Stimulated activated CD8-positive, alpha-beta memory T cell treated with anti-CD3 and anti-CD28 coated beads, Interleukin-2, amount 100 ng/mL, for 1 hour (primary cell): ENCODE measurements at regions not wholly inside any gene's neighbourhood (a gene's known extent, or its start where the extent isn't known, plus 50 kb on each side); places are given as distances from the start of the nearest gene placed in this dataset.

Experiments
- DNase-seq, 2 donors: peaks; one replicate each; pipeline ENCODE4 v3.0.0-alpha.2; 2020; ENCODE audit warnings: low read depth in 2 of 2

DNA sequence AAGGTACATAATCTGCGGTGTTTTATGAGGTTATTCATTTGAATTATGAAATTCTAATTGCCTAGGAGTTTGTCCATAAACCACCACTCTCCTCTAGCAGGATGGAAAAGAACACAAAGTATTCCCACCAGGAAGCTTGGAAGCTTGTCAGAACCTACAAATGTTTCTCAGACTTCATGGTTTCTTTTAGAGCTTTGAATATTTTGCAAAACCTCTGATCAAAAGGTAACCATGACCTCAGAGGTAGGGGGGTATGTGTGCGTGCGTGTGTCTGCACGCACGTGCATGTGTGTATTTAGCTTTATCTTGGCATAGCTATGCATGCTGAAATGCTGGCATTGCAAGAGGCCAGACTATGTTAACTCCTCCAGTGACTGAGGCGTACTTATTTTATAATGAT, 847.0 kb downstream of the TLE1 start:
- no peak for DNase-seq

DNA sequence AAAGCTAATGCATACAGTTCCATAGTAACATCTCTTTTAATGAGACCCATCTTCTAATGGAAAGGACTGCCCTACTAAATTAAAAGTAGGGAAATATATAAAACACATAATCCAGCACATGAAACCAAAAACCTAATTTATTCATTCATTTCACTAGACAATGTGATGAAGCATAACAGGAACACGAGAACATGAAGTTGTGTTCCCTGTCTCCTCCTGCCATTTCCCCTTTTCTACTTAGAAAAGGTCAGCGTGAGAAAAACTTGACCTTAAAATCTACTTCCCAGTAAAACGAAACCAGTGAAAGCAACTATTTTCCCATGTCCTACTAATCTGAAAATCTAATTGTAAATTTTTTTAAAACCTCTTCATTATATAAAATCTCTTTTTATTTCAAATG, 847.5 kb downstream of the TLE1 start:
- no peak for DNase-seq

DNA sequence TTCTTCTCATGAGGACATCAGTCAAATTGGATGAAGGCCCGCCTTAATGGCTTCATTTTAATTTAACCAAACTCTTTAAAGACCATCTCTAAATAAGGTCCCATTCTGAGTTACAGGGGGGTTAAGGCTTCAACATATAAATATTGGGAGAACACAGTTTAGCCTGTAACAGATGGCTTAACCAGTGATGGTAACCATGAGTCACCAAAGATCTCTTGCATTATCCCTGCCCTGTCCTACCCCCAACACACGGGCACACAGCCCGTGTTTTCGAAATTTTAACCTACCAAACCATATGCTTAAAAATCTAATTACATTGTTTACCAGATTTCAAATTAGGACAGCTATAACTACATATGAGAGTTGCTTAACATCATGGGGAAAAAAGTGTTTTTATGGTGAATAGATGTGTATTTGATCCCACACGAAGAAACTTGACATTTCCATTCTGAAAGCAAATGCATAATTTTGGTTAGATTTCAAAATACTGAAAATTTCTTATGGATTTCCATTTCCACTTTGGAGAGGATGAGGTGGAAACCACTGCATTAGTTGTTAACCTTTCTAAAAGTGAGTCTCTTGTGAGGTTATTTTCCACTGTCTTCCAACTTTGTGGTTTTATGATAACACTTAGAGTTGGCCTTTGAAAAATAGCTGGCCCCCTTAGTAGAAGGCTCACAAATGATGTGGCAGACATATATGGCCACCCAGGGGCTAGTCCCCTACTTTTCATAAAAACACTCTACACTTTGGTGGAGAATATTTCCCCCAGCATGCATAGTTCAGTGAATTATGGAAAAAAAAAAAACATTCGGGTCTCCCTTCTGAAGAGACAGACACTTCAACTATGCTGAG, 849.3 kb downstream of the TLE1 start:
- DNase-seq, result no peak

DNA sequence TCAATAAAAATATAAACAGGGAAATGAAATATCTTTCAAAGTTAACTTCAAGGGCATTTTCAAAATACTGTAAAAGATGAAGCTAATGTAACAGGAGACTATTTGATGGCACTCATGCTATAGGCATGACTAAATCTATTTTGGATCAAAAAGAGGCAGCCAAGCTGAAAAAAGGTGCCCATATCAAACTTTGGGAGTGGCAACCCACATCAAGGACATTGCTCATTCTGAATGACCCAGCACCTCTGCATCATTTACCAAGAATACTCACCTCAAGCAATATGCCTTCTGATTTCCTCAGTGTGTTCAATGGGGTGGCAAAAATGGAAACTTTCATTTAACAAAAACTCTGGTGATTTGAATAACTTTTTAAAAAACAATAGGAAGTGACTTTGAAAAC, 853.3 kb downstream of the TLE1 start:
- DNase-seq, result no peak

DNA sequence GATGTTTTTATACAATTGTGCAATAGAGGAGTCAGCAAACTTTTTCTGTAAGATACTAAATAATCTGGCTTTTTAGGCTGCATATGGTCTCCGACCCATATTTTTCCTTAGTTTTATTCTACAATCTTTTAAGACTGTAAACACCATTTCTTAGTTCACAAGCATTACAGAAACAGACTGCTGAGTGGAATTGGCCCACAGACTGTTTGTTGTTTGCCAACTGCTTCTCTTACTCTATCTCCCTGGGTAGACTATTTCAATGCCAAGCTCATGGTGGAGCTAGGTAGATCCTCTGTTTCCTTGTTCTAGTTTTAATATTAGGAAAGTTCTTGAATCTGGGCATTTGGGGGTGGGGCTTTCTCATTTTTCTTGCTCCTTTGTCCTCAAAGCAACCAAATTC, 857.6 kb downstream of the TLE1 start:
- DNase-seq, result no peak

DNA sequence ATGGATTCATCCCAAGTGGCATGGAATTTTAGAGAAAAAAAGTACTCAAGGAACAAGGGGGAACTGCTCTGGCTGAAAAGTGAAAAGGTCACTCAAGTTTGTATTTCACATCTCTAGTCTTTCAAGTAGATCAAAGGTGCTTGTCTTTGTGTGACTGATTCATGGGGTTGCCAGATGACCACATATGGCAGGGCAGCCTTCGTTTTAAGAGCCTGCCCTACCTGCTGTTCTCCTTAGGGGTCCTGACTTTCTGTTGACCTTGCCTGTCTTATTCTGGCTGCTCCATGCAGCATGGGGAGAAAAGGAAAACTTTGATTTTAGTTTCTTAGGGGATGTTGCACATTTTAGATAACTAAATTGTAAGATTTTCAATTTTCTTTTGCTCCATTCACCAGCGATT, 877.7 kb downstream of the TLE1 start:
- no peak for DNase-seq

DNA sequence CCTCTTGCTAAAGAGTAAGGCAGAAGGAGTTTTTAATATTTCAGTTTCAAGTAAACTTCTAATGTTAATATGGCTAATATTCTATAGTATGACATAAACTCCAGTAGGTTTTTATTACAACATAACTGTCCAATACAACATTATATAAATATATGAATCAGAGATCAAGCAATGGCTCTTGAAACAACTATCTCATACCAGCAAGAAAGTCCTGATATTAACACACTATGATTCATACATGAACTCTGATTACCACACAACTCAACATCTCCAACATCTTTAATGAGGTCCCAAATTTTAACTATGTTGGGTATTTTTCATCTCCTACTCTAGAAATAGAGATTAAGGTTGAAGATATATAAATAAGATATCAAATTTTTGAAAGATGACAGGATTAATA, 878.3 kb downstream of the TLE1 start:
- no peak for DNase-seq

DNA sequence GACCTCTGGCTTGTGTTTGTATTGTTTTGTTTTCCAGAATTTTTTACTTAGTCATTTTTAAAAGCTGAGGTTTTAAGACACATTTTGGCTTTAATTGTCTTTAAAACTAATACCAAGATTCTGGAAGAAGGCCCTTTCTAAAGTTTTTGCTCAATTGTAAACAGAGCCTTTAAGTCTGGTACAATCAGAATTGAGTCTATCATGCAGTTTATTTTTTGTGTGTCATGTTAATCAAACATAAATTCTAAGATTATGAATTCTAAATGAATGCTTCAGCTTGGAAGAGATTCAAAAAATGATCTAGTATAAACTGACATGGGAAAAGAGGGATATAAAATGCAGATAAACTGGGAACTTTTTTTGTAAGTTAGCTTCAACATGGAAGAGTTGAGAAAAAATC, 882.7 kb downstream of the TLE1 start:
- DNase-seq, result no peak

DNA sequence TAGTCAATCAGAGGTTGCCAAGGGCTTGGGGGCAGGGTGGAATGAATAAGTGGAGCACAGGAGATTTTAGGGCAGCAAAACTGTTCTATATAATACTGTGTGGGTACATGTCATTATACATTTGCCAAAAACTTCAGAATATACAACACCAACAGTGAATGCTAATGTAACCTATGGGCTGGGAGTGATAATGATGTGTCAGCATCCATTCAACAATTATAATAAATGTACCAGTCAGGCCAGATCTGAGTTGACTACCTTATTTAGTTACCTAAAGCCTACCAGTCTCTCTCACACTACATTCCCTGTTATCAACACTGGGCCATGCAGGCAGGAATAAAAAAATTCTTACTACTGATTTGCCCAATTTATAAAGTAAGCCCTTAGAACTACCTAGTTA, 884.5 kb downstream of the TLE1 start:
- no peak for DNase-seq

DNA sequence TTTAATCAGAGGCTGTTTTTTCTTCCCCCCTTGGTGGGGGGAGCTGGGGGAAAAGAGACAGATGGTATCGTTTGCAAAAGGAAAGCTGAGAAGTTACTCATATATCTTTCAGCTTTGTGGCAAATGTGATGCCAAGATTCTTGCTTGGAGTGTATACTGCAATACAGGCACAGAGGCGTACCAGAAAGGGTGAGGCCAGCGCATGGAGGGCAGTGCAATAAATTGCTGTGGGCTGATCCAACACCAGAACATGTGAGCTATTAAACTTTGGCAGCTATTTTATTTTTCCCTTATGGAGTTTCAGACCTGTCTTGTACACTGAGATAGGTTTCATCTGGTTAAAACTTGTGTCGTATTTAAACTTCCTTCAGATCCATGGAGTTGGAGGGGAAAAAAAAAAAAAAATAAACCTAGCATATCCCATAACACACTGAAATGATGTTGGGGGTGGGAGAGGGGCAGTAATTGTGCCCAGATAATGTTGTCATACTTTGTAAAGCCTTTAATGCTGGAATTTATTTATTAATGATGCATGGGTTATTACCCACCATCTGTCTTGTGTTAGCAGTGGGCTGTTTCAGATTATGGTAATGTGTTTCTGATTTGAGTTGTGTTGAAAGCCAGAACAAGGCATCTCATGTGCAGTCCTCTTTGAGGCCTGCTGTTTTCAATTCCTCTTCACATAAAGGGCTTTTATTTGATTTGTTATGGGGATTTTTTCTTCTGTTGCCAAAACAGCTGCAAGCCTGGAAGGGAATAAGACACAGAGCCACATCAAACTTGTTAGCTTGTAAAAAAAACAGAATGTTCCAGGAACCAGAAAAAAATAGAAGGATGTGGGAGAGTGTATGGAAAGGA, 891.3 kb downstream of the TLE1 start:
- DNase-seq, result no peak

DNA sequence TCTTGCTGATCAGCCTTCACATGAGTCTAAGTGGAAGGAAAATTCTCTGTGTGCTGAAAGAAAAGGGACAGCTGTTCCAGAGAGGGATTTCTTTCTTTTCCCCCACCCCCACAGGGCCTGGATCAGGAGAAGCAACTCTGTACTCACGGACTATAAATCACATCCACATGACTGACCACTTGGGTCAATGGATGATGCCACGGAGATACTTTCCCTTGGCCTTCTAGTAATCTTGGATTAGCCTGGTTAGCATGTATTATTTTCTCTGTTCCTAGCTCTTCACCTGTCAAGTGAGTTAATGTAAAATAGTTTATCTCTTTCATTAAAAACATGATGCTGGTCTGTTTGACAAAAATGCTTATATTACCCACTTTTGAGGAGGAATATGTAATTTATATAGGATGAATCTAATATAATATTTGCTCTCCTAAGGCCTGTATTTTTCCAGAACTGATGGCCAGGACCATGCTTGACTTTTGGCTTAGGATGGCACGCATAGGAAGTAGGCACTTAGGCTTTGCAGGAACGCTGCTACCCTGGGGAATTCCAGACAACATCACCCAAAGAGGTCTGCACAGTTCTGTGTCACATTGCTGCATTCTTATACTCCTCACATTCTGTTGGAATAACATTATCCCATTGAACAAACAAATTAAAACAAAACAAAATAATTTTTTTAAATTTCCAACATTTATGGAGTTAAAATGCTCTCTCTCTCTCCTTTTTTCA, 892.1 kb downstream of the TLE1 start:
- DNase-seq, result no peak

DNA sequence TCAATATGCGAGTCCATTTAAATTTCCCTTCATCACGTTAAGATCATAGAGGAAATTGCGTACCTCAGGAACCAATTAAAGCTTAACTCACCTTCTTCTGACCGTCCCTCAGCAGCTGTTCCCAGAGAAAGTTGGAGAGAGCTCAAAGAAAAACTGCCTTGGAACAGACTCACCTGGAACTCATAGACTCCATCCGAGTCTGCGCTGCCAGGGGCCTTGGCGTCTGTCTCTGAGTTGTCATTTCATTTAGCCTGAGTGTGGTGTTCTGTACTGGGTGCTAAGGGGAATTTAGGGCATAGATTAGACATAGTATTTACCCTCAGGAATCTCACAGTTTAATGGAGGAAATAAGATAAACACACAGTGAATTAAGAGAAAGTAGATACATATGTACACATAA, 892.7 kb downstream of the TLE1 start:
- no peak for DNase-seq

DNA sequence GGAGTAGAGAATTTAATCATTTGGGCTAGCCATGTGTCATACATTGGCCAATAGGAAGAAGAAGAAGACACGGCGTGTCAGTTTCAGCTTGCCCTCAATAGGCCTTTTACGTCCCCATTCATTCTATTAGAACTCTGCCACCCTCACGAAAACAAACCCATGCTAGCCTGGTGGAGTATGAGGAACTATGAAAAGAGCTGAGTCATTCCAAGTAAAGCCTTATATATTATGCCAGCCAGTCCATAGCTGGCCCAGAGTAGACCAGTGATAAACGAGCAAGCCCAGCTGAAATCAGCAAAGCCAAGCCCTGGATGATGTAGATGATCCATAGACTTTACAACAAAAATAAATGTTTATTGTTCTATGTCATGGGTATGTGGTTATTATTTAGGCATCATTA, 895.1 kb downstream of the TLE1 start:
- no peak for DNase-seq

DNA sequence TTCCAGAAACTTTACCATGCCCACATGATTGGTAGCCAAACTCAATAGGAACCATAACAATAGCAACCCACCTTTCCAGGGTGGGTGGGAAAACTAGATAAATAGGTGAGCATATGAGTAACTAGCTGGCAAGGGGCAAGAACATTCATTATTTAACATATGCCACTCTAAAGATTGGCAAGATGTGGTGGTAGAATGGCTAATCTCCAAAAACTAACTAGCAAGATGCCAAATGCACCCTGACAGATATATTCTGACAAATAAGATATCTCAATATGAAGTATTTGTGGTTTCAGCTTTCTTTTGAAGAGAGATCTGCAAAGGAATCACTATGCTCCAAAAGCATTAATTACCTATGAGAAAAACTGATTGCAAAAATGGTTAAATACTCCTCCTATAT, 895.6 kb downstream of the TLE1 start:
- DNase-seq, result no peak

DNA sequence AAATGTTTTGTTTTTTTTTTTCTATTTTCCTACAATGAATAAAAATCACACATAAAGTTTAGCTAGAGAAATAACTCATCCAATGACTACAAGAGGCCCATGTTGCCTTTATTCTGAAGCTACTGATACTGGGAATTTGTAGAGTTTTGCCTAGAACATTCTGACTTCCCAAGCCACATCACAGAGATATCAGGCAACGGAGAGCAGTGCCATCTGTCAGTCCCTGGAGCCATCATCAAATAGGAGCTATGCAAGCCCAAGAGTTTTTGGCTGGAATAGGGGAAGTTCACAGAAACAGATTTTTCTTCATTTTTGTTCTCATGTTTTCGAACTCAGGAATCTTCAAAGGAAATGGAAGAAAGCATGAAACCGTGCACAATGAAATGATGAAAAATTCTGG, 896.6 kb downstream of the TLE1 start:
- no peak for DNase-seq

DNA sequence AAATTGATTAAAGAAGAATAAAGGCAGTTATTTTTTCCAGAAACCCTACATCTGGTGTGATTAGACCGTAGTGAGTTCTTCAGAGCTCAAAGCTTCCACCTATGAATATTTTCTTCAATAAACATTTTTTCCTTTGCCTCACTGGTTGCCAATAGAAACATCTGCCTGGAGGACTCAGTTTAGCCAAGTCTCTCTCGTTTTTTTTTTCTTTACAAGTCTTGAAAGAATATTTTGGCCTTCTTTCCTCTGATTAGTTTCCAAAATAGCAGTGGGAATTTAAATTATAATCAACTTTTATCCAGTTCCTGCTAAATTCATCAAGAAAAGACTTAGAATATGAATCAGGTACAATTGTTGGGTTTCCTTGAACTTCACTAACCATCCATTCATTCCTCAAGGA, 897.5 kb downstream of the TLE1 start:
- no peak for DNase-seq

DNA sequence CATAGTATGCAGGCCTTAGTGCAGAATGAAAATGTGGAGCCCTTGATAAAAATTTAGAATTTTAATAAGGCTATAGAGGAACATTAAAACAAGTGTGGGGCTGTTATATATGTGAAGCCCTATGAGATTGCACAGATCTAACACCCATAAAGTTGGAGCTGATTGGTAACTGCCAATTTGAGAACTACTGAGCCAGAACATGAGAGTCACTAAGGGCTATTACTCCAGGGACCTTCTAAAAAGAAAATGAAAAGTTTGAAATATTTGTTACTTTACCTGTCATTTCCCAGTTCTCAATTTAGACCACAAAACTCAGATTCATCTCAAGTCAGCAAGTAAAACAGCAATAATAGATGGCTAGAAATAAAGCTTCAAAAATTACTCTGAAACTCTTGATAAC, 898.6 kb downstream of the TLE1 start:
- DNase-seq, result no peak

DNA sequence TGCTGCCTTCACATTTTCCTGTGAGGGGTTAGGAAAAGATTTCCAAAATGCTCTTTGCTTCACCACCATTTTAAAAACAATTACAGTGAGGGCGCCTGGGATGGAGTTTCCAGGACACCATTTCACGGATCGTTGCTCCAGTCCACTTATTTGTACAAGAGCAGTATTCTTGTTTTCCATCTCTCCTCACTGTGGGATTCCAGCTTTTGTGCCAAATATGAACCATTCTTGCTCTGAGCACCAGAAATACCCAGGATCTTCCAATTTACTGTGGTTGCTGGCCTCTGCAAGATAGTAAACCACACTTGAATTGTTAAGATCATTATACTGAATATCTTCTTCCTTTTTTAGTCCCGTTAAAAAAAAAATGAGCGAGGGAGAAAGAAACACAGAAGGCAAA, 899.5 kb downstream of the TLE1 start:
- DNase-seq, result no peak

DNA sequence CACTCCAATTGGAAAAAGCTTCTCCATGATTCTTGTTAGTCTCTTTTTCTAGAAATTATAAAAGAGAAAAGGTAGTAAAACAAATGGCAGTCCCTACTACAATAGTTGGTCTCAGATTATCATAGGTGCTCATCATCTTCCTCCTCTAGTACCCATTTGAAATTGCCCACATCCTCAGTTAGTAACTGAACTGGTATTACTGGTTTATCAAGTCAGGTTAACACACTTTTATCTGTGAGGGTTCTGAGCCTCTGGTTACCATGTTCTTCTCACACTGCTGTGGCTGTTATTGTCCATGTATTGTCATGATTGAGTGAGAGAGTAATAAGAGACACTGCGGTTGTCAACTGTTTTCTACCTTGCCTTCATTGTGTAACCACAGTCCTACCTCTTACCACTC, 901.7 kb downstream of the TLE1 start:
- DNase-seq, result no peak

DNA sequence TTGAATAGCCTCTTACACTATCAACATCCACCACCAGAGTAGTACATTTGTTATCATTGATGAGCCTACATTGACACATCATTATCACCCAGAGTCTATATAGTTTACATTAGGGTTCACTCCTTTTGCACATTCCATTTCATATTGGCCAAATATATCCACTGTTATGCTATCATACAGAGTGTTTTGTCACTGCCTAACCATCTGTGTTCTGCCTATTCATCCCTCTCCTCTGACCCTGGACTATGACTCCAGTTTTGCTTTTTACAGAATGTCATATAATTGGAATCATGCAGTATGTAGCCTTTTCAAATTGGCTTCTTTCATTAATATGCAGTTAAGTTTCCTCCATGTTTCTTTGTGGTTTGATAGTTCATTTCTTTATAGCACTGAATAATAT, 904.7 kb downstream of the TLE1 start:
- no peak for DNase-seq

DNA sequence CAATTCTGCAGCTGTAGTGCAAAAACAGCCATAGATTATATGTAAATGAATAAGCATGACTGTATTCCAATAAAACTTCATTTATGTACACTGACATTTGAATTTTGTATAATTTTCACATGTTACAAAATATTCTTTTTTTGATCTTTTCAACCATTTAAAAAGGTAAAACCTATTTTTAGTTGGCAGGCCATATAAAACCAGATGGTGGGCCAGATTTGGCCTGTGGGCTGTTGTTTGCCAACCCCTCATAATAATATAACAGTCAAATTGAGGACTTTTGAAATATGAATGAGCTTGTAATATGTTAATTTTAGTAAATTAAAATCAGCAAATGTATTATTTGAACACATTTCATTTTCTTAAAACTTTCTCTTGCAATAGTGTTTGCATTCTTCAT, 913.4 kb downstream of the TLE1 start:
- DNase-seq, result no peak

DNA sequence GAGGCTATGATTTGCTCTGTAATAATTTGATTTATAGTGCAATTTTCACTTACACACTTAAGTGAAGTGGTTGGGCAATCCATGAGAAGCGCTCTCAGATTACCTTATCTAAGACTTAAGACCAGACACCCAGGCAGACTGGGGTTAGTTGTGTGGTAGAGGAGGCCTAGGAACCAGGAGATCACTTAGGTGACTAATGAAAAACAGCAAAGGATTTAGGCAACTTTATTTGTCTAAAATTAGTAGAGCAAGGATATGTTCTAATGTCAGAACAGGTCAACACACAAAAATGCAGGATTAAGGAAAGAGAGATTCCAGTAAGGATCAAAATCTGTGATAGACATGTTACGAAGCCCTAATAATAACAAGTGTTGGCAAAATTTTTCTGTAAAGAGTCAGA, 913.8 kb downstream of the TLE1 start:
- no peak for DNase-seq
